ENCODE measurements at regions not wholly inside any gene's neighbourhood (a gene's known extent, or its start where the extent isn't known, plus 50 kb on each side); places are given as distances from the start of the nearest gene placed in this dataset.
A peak's percentile ranks its signal among the peaks of the same experiment; 100 is the strongest.

GRCh38 chr22:46049726-46050450 is 72.9 kb upstream of the WNT7B start:
- ATAC-seq, result no peak
- ChIA-PET POLR2A (no interaction called here), CTCF (no interaction called here)
- peaks cover 2% of the 10 kb centered on the region for H3K36me3 Mint-ChIP-seq (ENCODE audit: low read depth)
- H3K27me3 Mint-ChIP-seq (ENCODE audit: low read depth), result peaks cover 7% of the 10 kb centered on the region
- H3K27ac Mint-ChIP-seq, result no peak overlapping the region
- DNase-seq, result no peak
- no peaks in the 10 kb centered on the region for H3K9me3 Mint-ChIP-seq (ENCODE audit: insufficient read depth)
- H3K4me1 Mint-ChIP-seq (ENCODE audit: low read depth), result peaks cover 18% of the 10 kb centered on the region
- H3K4me3 Mint-ChIP-seq, result no peak overlapping the region

- no peak overlapping the region for H3K27ac Mint-ChIP-seq
Observed at GRCh38 chr22:46050451-46050845, 73.5 kb upstream of the WNT7B start.

GRCh38 chr22:46050916-46051614 is 74.1 kb upstream of the WNT7B start:
- Mint-ChIP-seq H3K4me3 (no peak overlapping the region), H3K4me1 (ENCODE audit: low read depth) (peaks cover 27% of the 10 kb centered on the region), H3K27ac (no peak overlapping the region), H3K36me3 (ENCODE audit: low read depth) (peaks cover 2% of the 10 kb centered on the region), H3K9me3 (ENCODE audit: insufficient read depth) (no peaks in the 10 kb centered on the region), H3K27me3 (ENCODE audit: low read depth) (peaks cover 2% of the 10 kb centered on the region)
- POLR2A ChIA-PET, result interaction anchor here (6.2 kb wide), 1 partner anchor 15 kb away, joined by 45 read pairs; no protein-coding TSS in a partner anchor
- CTCF ChIA-PET, result interaction anchor here (1.4 to 1.8 kb wide), 2 partner anchors 9 to 14 kb away, joined by 4 to 7 read pairs; no protein-coding TSS in a partner anchor
- DNase-seq, result no peak
- ATAC-seq, result no peak

More at GRCh38 chr22:46050451-46050845, 73.5 kb upstream of the WNT7B start:
- H3K27me3 Mint-ChIP-seq (ENCODE audit: low read depth), result peaks cover 7% of the 10 kb centered on the region
- ChIA-PET CTCF (interaction anchor here (1.4 kb wide), 1 partner anchor 14 kb away, joined by 7 read pairs; no protein-coding TSS in a partner anchor), POLR2A (no interaction called here)
- peaks cover 2% of the 10 kb centered on the region for H3K36me3 Mint-ChIP-seq (ENCODE audit: low read depth)
- ATAC-seq (no peak), DNase-seq (no peak)
- H3K4me3 Mint-ChIP-seq, result no peak overlapping the region
- peaks cover 22% of the 10 kb centered on the region for H3K4me1 Mint-ChIP-seq (ENCODE audit: low read depth)
- no peaks in the 10 kb centered on the region for H3K9me3 Mint-ChIP-seq (ENCODE audit: insufficient read depth)

- H3K4me3 Mint-ChIP-seq, result no peak overlapping the region
- no peaks in the 10 kb centered on the region for H3K27me3 Mint-ChIP-seq (ENCODE audit: low read depth)
- ChIA-PET POLR2A (interaction anchor here (6.2 kb wide), 1 partner anchor 16 kb away, joined by 45 read pairs; no protein-coding TSS in a partner anchor), CTCF (interaction anchor here (1.4 to 1.8 kb wide), 2 partner anchors 9 to 15 kb away, joined by 4 to 7 read pairs; no protein-coding TSS in a partner anchor)
- DNase-seq, result no peak
- H3K4me1 Mint-ChIP-seq (ENCODE audit: low read depth), result peaks cover 31% of the 10 kb centered on the region
- H3K27ac Mint-ChIP-seq, result no peak overlapping the region
- ATAC-seq, result no peak
- no peaks in the 10 kb centered on the region for H3K9me3 Mint-ChIP-seq (ENCODE audit: insufficient read depth)
- peaks cover 2% of the 10 kb centered on the region for H3K36me3 Mint-ChIP-seq (ENCODE audit: low read depth)
Observed at GRCh38 chr22:46051646-46052045, 74.7 kb upstream of the WNT7B start.

- Mint-ChIP-seq H3K4me3 (peak overlapping the region; percentile 82), H3K27ac (peak overlapping the region; percentile 89), H3K4me1 (ENCODE audit: low read depth) (peaks cover 38% of the 10 kb centered on the region), H3K36me3 (ENCODE audit: low read depth) (peaks cover 2% of the 10 kb centered on the region), H3K27me3 (ENCODE audit: low read depth) (no peaks in the 10 kb centered on the region), H3K9me3 (ENCODE audit: insufficient read depth) (no peaks in the 10 kb centered on the region)
- DNase-seq, result no peak
- ATAC-seq, result no peak
- POLR2A ChIA-PET, result interaction anchor here (1.3 to 6.2 kb wide), 2 partner anchors 8 to 17 kb away, joined by 5 to 45 read pairs; no protein-coding TSS in a partner anchor
- CTCF ChIA-PET, result interaction anchor here (1.8 to 3.3 kb wide), 3 partner anchors 10 to 46 kb away, joined by 4 to 12 read pairs (median 6); no protein-coding TSS in a partner anchor
Observed at GRCh38 chr22:46052331-46052771, 75.4 kb upstream of the WNT7B start.

GRCh38 chr22:46052801-46053562 is 76.0 kb upstream of the WNT7B start:
- Mint-ChIP-seq H3K27me3 (ENCODE audit: low read depth) (no peaks in the 10 kb centered on the region), H3K4me3 (peak overlapping the region; percentile 82), H3K36me3 (ENCODE audit: low read depth) (peaks cover 2% of the 10 kb centered on the region), H3K9me3 (ENCODE audit: insufficient read depth) (no peaks in the 10 kb centered on the region), H3K4me1 (ENCODE audit: low read depth) (peaks cover 45% of the 10 kb centered on the region), H3K27ac (peak overlapping the region; percentile 89)
- ATAC-seq (no peak), DNase-seq (no peak)
- CTCF ChIA-PET, result interaction anchor here (0.6 to 3.3 kb wide), 3 partner anchors 10 to 47 kb away, joined by 3 to 12 read pairs (median 6); no protein-coding TSS in a partner anchor
- POLR2A ChIA-PET, result interaction anchor here (0.6 to 6.2 kb wide), 4 partner anchors 8 to 621 kb away, joined by 3 to 45 read pairs (median 4); no protein-coding TSS in a partner anchor

- H3K4me1 Mint-ChIP-seq (ENCODE audit: low read depth), result peaks cover 50% of the 10 kb centered on the region
- ATAC-seq, result peak; percentile 65
- peak; percentile 44 for DNase-seq
- H3K4me3 Mint-ChIP-seq, result peak overlapping the region; percentile 82
- H3K27ac Mint-ChIP-seq, result peak overlapping the region; percentile 89
- ChIA-PET POLR2A (interaction anchor here (0.6 to 6.2 kb wide), 5 partner anchors 9 to 620 kb away, joined by 3 to 45 read pairs (median 3); no protein-coding TSS in a partner anchor), CTCF (interaction anchor here (0.6 to 3.3 kb wide), 3 partner anchors 9 to 47 kb away, joined by 3 to 12 read pairs (median 6); no protein-coding TSS in a partner anchor)
- H3K27me3 Mint-ChIP-seq (ENCODE audit: low read depth), result no peaks in the 10 kb centered on the region
- H3K36me3 Mint-ChIP-seq (ENCODE audit: low read depth), result peaks cover 2% of the 10 kb centered on the region
- H3K9me3 Mint-ChIP-seq (ENCODE audit: insufficient read depth), result no peaks in the 10 kb centered on the region
Observed at GRCh38 chr22:46053563-46054090, 76.7 kb upstream of the WNT7B start.

- H3K27me3 Mint-ChIP-seq (ENCODE audit: low read depth), result no peaks in the 10 kb centered on the region
- CTCF ChIA-PET, result interaction anchor here (2.1 to 3.3 kb wide), 2 partner anchors 18 to 48 kb away, joined by 6 to 12 read pairs; no protein-coding TSS in a partner anchor
- peak overlapping the region; percentile 76 for H3K4me3 Mint-ChIP-seq
- H3K4me1 Mint-ChIP-seq (ENCODE audit: low read depth), result peaks cover 54% of the 10 kb centered on the region
- H3K27ac Mint-ChIP-seq, result peak overlapping the region; percentile 86
- peak; percentile 46 for DNase-seq
- H3K36me3 Mint-ChIP-seq (ENCODE audit: low read depth), result peaks cover 2% of the 10 kb centered on the region
- POLR2A ChIA-PET, result interaction anchor here (0.8 to 6.2 kb wide), 7 partner anchors 10 to 48 kb away, joined by 3 to 45 read pairs (median 3); no protein-coding TSS in a partner anchor
- H3K9me3 Mint-ChIP-seq (ENCODE audit: insufficient read depth), result no peaks in the 10 kb centered on the region
- peak; percentile 48 for ATAC-seq
Observed at GRCh38 chr22:46054091-46055073, 77.4 kb upstream of the WNT7B start.

DNA sequence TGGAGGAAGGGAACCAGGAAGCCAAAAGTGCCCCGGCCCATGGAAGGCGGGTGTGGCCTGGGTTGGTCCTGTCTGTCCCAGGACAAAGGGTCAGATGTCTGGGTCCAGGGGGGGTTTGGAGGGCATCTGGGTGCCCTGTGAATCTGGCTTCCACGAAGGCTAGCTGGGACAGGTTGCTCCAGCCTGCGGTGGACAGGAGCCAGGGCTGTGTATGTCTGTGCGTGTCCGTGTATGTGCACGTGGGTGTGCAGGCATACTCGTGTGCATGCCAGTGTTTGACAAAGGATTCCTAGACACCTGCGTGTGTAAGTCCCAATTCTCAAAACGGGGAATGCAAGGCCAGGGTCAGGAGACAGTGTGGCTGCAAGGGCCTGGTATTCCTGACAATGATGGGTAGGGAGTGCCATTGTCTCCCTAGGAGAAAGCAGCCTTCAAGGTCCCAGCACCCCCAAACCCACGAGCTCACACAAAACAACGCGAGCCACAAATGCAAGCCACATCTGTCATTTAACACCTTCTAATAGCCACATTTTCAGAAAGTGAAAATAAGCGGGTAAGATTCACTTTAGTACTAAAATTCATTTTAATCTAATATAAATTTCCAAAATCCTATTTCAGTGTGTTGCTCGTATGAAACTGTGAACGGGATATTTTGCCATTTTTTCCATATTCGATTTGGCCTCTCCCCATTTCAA is 78.4 kb upstream of the WNT7B start:
- no peak for DNase-seq
- ChIA-PET POLR2A (interaction anchor here (0.8 to 6.2 kb wide), 6 partner anchors 11 to 49 kb away, joined by 3 to 45 read pairs (median 4); no protein-coding TSS in a partner anchor), CTCF (interaction anchor here (1.2 to 3.3 kb wide), 2 partner anchors 19 to 49 kb away, joined by 3 to 12 read pairs; no protein-coding TSS in a partner anchor)
- peak overlapping the region; percentile 65 for H3K27ac Mint-ChIP-seq
- H3K4me1 Mint-ChIP-seq (ENCODE audit: low read depth), result peaks cover 54% of the 10 kb centered on the region
- no peaks in the 10 kb centered on the region for H3K27me3 Mint-ChIP-seq (ENCODE audit: low read depth)
- ATAC-seq, result no peak
- H3K9me3 Mint-ChIP-seq (ENCODE audit: insufficient read depth), result no peaks in the 10 kb centered on the region
- H3K36me3 Mint-ChIP-seq (ENCODE audit: low read depth), result peaks cover 2% of the 10 kb centered on the region
- H3K4me3 Mint-ChIP-seq, result peak overlapping the region; percentile 76
